ENCODE measurements at regions not wholly inside any gene's neighbourhood (a gene's known extent, or its start where the extent isn't known, plus 50 kb on each side); places are given as distances from the start of the nearest gene placed in this dataset.
"Not testable (repeated sequence)": the region's sequence is repeated elsewhere in the genome, so short reads cannot be mapped to it uniquely, and the experiment has no call there.

GRCh38 chr3:156044634-156044975, 75.8 kb upstream of the KCNAB1 start:
- Histone ChIP-seq H3K4me1 (no peaks in the 10 kb centered on the region), H3K4me2 (ENCODE audit: low read length) (no peak overlapping the region), H3K36me3 (ENCODE audit: control insufficient read depth, insufficient read depth, low read length) (no peaks in the 10 kb centered on the region), H3K4me3 (ENCODE audit: low read depth, low read length) (no peak overlapping the region), H2AFZ (no peak overlapping the region), H3K9me3 (ENCODE audit: control insufficient read depth, low read length) (no peaks in the 10 kb centered on the region), H3K79me2 (no peaks in the 10 kb centered on the region), H3K9ac (no peak overlapping the region), H3K27me3 (ENCODE audit: control insufficient read depth, insufficient read depth, low read length) (no peaks in the 10 kb centered on the region), H3K27ac (no peak overlapping the region)
- TF ChIP-seq, protein P1, sequence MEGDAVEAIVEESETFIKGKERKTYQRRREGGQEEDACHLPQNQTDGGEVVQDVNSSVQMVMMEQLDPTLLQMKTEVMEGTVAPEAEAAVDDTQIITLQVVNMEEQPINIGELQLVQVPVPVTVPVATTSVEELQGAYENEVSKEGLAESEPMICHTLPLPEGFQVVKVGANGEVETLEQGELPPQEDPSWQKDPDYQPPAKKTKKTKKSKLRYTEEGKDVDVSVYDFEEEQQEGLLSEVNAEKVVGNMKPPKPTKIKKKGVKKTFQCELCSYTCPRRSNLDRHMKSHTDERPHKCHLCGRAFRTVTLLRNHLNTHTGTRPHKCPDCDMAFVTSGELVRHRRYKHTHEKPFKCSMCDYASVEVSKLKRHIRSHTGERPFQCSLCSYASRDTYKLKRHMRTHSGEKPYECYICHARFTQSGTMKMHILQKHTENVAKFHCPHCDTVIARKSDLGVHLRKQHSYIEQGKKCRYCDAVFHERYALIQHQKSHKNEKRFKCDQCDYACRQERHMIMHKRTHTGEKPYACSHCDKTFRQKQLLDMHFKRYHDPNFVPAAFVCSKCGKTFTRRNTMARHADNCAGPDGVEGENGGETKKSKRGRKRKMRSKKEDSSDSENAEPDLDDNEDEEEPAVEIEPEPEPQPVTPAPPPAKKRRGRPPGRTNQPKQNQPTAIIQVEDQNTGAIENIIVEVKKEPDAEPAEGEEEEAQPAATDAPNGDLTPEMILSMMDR (IDR thresholded peaks at IDR 0.05) = no peak

- not testable (repeated sequence) for H2AFZ ChIP-seq; H3K36me3 ChIP-seq (ENCODE audit: control insufficient read depth, insufficient read depth, low read length); H3K4me2 ChIP-seq (ENCODE audit: low read length); H3K4me3 ChIP-seq (ENCODE audit: low read depth, low read length); H3K4me1 ChIP-seq; H3K9ac ChIP-seq; H3K79me2 ChIP-seq; H3K27ac ChIP-seq; H3K9me3 ChIP-seq (ENCODE audit: control insufficient read depth, low read length); H3K27me3 ChIP-seq (ENCODE audit: control insufficient read depth, insufficient read depth, low read length)
Observed at GRCh38 chr3:156048483-156048882, 71.9 kb upstream of the KCNAB1 start.

DNA sequence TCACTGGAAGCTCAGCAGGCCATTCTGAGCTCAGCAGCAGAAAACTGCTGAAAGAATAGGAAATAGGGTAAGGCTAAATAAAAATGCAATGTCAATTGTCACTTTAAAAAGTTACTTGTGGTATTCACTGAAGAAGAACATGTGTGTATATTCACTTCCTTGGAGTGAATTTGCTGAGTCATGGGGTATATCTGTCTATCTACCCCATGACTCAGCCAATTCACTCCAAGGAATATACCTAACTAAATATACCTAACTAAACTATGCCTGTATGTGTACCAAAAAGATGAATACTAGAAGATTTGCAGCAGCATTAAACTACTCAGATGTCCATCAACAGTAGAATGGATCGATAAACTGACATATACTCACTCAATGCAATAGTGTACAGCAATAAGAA, 69.5 kb upstream of the KCNAB1 start:
- Histone ChIP-seq H3K4me1 (no peaks in the 10 kb centered on the region), H3K4me2 (ENCODE audit: low read length) (no peak overlapping the region), H2AFZ (no peak overlapping the region), H3K27ac (no peak overlapping the region), H3K4me3 (ENCODE audit: low read depth, low read length) (no peak overlapping the region), H3K36me3 (ENCODE audit: control insufficient read depth, insufficient read depth, low read length) (no peaks in the 10 kb centered on the region), H3K27me3 (ENCODE audit: control insufficient read depth, insufficient read depth, low read length) (no peaks in the 10 kb centered on the region), H3K9ac (no peak overlapping the region), H3K9me3 (ENCODE audit: control insufficient read depth, low read length) (no peaks in the 10 kb centered on the region), H3K79me2 (no peaks in the 10 kb centered on the region)
- TF ChIP-seq, protein P1 (IDR thresholded peaks at IDR 0.05) = no peak

DNA sequence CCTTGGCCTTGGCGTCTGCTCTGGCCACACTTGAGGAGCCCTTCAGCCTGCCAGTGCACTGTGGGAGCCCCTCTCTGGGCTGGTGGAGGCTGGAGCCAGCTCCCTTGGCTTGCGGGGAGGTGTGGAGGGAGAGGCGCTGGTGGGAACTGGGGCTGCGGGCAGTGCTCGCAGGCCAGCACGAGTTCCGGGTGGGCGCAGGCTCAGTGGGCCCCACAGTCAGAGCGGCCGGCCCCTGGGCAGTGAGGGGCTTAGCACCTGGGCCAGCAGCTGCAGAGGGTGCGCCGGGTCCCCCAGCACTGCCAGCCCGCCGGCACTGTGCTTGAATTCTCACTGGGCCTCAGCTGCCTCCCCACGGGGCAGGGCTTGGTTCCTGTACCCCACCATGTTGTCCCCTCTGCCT, 68.7 kb upstream of the KCNAB1 start:
- Histone ChIP-seq H3K79me2 (no peaks in the 10 kb centered on the region), H3K4me2 (ENCODE audit: low read length) (no peak overlapping the region), H3K9me3 (ENCODE audit: control insufficient read depth, low read length) (no peaks in the 10 kb centered on the region), H3K27ac (no peak overlapping the region), H3K27me3 (ENCODE audit: control insufficient read depth, insufficient read depth, low read length) (no peaks in the 10 kb centered on the region), H3K4me1 (no peaks in the 10 kb centered on the region), H2AFZ (no peak overlapping the region), H3K36me3 (ENCODE audit: control insufficient read depth, insufficient read depth, low read length) (no peaks in the 10 kb centered on the region), H3K9ac (no peak overlapping the region), H3K4me3 (ENCODE audit: low read depth, low read length) (no peak overlapping the region)
- TF ChIP-seq, protein P1 (IDR thresholded peaks at IDR 0.05) = no peak

- no peak overlapping the region for H3K4me3 ChIP-seq (ENCODE audit: low read depth, low read length)
- no peak overlapping the region for H3K27ac ChIP-seq
- no peaks in the 10 kb centered on the region for H3K9me3 ChIP-seq (ENCODE audit: control insufficient read depth, low read length)
- H3K4me2 ChIP-seq (ENCODE audit: low read length) = no peak overlapping the region
- no peaks in the 10 kb centered on the region for H3K27me3 ChIP-seq (ENCODE audit: control insufficient read depth, insufficient read depth, low read length)
- no peaks in the 10 kb centered on the region for H3K79me2 ChIP-seq
- H3K9ac ChIP-seq = no peak overlapping the region
- no peaks in the 10 kb centered on the region for H3K36me3 ChIP-seq (ENCODE audit: control insufficient read depth, insufficient read depth, low read length)
- H2AFZ ChIP-seq = no peak overlapping the region
- TF ChIP-seq, protein P1 (IDR thresholded peaks at IDR 0.05) = no peak
- no peaks in the 10 kb centered on the region for H3K4me1 ChIP-seq
Observed at GRCh38 chr3:156052115-156052514, 68.3 kb upstream of the KCNAB1 start.
